ENCODE measurements at regions not wholly inside any gene's neighbourhood (a gene's known extent, or its start where the extent isn't known, plus 50 kb on each side); places are given as distances from the start of the nearest gene placed in this dataset.

DNA sequence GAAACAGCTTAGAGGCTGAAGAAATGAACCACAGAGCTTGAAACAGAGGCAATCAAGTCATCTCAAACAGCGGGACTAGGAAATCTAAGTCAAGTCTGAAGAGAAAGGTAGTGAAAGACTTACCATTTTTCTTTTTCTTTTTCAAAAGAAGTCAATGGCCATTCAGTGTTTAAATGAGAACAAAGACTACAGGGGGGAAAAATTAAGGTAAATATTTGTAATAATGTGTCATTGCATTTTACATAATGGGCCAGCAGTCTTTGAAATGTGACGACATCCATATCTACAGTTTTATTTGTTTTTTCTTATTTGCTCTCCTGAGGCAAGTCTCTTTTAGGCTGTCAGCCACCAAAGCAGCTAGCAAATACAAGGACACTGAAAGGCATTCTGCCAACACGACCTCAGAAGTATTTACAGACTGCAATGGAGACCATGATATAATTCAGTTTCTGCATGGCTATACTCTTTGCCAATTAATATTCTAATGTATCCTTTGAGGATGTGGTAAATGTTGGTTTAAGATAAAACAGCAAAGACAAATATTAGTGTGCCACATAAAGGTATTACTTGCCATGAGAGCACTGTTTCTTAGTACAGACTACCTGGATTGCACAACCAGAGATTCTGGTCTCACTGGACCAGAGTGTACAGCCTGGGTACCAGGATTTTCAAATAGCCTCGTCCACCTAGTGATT lies 307.0 kb upstream of the THBS1 start (continued):
- TF ChIP-seq, protein P1, sequence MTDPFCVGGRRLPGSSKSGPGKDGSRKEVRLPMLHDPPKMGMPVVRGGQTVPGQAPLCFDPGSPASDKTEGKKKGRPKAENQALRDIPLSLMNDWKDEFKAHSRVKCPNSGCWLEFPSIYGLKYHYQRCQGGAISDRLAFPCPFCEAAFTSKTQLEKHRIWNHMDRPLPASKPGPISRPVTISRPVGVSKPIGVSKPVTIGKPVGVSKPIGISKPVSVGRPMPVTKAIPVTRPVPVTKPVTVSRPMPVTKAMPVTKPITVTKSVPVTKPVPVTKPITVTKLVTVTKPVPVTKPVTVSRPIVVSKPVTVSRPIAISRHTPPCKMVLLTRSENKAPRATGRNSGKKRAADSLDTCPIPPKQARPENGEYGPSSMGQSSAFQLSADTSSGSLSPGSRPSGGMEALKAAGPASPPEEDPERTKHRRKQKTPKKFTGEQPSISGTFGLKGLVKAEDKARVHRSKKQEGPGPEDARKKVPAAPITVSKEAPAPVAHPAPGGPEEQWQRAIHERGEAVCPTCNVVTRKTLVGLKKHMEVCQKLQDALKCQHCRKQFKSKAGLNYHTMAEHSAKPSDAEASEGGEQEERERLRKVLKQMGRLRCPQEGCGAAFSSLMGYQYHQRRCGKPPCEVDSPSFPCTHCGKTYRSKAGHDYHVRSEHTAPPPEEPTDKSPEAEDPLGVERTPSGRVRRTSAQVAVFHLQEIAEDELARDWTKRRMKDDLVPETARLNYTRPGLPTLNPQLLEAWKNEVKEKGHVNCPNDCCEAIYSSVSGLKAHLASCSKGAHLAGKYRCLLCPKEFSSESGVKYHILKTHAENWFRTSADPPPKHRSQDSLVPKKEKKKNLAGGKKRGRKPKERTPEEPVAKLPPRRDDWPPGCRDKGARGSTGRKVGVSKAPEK (CRISPR knock-in tag; IDR thresholded peaks at IDR 0.05; ENCODE audit: borderline replicate concordance) = no peak
- TF ChIP-seq ZNF839 (CRISPR knock-in tag; IDR thresholded peaks at IDR 0.05; ENCODE audit: borderline replicate concordance) (no peak), JUND (CRISPR knock-in tag; IDR thresholded peaks at IDR 0.05) (peak; percentile 83), ZNF879 (CRISPR knock-in tag; IDR thresholded peaks at IDR 0.05) (no peak), DPF2 (CRISPR knock-in tag; IDR thresholded peaks at IDR 0.05; ENCODE audit: borderline replicate concordance, low read depth) (peak; percentile 78), CHD2 (IDR thresholded peaks at IDR 0.05; ENCODE audit: low read depth, low read length) (no peak), SOX5 (CRISPR knock-in tag; IDR thresholded peaks at IDR 0.05; ENCODE audit: borderline replicate concordance) (peak; percentile 96), NFIC (IDR thresholded peaks at IDR 0.05; ENCODE audit: low read length) (peak; percentile 98), ZNF3 (CRISPR knock-in tag; IDR thresholded peaks at IDR 0.05) (no peak), ZSCAN12 (CRISPR knock-in tag; IDR thresholded peaks at IDR 0.05) (no peak), MED1 (CRISPR knock-in tag; IDR thresholded peaks at IDR 0.05) (peak; percentile 91), PRPF4 (IDR thresholded peaks at IDR 0.05; ENCODE audit: low read depth, low read length, poor library complexity, severe bottlenecking) (no peak), ZBTB21 (CRISPR knock-in tag; IDR thresholded peaks at IDR 0.05) (no peak)
- TF ChIP-seq, protein P2, sequence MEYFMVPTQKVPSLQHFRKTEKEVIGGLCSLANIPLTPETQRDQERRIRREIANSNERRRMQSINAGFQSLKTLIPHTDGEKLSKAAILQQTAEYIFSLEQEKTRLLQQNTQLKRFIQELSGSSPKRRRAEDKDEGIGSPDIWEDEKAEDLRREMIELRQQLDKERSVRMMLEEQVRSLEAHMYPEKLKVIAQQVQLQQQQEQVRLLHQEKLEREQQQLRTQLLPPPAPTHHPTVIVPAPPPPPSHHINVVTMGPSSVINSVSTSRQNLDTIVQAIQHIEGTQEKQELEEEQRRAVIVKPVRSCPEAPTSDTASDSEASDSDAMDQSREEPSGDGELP (IDR thresholded peaks at IDR 0.05; ENCODE audit: borderline replicate concordance, low read depth) = peak; percentile 47; the same call in 1 of the 2 replicates
- TF ChIP-seq, protein P3, sequence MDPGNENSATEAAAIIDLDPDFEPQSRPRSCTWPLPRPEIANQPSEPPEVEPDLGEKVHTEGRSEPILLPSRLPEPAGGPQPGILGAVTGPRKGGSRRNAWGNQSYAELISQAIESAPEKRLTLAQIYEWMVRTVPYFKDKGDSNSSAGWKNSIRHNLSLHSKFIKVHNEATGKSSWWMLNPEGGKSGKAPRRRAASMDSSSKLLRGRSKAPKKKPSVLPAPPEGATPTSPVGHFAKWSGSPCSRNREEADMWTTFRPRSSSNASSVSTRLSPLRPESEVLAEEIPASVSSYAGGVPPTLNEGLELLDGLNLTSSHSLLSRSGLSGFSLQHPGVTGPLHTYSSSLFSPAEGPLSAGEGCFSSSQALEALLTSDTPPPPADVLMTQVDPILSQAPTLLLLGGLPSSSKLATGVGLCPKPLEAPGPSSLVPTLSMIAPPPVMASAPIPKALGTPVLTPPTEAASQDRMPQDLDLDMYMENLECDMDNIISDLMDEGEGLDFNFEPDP (CRISPR knock-in tag; conservative IDR thresholded peaks at IDR 0.05) = 0 out of 2 replicates have a peak, but pooled peaks have one; percentile 70
- TF ChIP-seq, protein P4, sequence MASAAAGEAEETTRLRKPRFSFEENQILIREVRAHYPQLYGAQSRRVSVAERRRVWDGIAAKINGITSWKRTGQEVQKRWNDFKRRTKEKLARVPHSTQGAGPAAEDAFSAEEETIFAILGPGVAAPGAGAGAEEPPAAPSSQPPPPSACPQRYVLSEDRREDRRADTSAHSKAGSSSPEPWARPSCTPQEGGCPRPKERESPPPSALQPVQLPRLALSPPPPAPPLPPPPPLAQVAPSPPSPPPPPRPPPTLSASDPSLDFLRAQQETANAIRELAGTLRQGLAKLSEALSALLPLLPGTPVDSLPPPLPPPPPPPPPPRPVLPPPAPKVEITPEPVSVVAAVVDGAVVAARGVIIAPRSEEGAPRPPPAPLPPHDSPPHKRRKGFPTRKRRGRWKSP (CRISPR knock-in tag; IDR thresholded peaks at IDR 0.05) = peak; percentile 52; the same call in 1 of the 2 replicates
- TF ChIP-seq, protein P5, sequence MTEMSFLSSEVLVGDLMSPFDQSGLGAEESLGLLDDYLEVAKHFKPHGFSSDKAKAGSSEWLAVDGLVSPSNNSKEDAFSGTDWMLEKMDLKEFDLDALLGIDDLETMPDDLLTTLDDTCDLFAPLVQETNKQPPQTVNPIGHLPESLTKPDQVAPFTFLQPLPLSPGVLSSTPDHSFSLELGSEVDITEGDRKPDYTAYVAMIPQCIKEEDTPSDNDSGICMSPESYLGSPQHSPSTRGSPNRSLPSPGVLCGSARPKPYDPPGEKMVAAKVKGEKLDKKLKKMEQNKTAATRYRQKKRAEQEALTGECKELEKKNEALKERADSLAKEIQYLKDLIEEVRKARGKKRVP (CRISPR knock-in tag; IDR thresholded peaks at IDR 0.05) = peak in 1 of 2 experiments; percentile 86; a peak in 2 of 4 replicates
- TF ChIP-seq, protein P6, sequence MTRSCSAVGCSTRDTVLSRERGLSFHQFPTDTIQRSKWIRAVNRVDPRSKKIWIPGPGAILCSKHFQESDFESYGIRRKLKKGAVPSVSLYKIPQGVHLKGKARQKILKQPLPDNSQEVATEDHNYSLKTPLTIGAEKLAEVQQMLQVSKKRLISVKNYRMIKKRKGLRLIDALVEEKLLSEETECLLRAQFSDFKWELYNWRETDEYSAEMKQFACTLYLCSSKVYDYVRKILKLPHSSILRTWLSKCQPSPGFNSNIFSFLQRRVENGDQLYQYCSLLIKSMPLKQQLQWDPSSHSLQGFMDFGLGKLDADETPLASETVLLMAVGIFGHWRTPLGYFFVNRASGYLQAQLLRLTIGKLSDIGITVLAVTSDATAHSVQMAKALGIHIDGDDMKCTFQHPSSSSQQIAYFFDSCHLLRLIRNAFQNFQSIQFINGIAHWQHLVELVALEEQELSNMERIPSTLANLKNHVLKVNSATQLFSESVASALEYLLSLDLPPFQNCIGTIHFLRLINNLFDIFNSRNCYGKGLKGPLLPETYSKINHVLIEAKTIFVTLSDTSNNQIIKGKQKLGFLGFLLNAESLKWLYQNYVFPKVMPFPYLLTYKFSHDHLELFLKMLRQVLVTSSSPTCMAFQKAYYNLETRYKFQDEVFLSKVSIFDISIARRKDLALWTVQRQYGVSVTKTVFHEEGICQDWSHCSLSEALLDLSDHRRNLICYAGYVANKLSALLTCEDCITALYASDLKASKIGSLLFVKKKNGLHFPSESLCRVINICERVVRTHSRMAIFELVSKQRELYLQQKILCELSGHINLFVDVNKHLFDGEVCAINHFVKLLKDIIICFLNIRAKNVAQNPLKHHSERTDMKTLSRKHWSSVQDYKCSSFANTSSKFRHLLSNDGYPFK (CRISPR knock-in tag; IDR thresholded peaks at IDR 0.05; ENCODE audit: borderline replicate concordance) = no peak
